ENCODE measurements at regions not wholly inside any gene's neighbourhood (a gene's known extent, or its start where the extent isn't known, plus 50 kb on each side); places are given as distances from the start of the nearest gene placed in this dataset.
A peak's percentile ranks its signal among the peaks of the same experiment; 100 is the strongest.

DNA sequence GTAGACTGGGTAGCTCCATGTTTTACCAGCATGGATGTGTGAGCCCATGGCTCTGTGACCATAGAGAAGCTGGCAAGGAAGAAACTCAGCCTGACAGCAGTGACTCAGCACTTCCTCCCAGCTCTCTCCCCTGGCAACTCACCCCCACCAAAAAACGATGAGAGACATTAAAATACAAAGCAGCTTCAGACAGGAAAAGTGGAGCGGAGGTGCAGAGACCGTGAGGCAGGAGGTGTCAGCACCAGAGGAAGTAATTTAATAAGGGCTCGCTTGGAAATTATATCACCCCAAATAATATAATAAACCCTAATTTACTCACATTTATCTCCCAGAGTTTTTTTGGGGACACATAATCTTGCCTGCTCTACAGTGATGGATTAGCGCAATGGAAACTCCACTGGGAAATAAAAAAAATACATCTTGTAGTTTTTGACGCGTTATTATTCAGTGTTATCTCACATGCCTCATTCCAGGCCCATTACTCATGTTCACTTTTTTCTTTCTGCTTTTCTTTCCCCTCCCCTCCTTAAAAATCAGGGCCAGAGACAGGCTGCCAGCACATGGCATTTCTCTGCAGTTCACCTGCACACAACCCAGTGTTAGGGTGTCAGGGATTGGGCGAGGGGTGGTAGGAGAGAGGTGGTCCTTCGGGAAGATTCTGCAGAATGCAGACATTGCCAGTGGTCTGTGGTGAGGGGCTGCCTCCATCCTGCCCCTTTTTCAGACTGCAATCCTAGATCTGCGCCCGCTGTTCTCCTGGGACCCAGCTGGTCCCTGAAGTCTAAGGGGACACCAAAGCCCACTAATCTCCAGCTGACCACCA lies 170.8 kb downstream of the BUD13 start:
- H3K4me3 ChIP-seq, result no peak overlapping the region
- intact Hi-C loops (cut with DNase I), result no loop called here
- TF ChIP-seq, protein P1, sequence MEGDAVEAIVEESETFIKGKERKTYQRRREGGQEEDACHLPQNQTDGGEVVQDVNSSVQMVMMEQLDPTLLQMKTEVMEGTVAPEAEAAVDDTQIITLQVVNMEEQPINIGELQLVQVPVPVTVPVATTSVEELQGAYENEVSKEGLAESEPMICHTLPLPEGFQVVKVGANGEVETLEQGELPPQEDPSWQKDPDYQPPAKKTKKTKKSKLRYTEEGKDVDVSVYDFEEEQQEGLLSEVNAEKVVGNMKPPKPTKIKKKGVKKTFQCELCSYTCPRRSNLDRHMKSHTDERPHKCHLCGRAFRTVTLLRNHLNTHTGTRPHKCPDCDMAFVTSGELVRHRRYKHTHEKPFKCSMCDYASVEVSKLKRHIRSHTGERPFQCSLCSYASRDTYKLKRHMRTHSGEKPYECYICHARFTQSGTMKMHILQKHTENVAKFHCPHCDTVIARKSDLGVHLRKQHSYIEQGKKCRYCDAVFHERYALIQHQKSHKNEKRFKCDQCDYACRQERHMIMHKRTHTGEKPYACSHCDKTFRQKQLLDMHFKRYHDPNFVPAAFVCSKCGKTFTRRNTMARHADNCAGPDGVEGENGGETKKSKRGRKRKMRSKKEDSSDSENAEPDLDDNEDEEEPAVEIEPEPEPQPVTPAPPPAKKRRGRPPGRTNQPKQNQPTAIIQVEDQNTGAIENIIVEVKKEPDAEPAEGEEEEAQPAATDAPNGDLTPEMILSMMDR (IDR thresholded peaks at IDR 0.05), result no peak
- peaks cover 0 to 8% of the 10 kb centered on the region in 2 donors for H3K4me1 ChIP-seq
- H3K36me3 ChIP-seq, result no peaks in the 10 kb centered on the region
- DNase-seq (ENCODE audit: low spot score in 2 of 2), result peak in 1 of 2 donors; percentile 34
- no peaks in the 10 kb centered on the region for H3K9me3 ChIP-seq
- no peak overlapping the region for H3K27ac ChIP-seq
- no peaks in the 10 kb centered on the region for H3K27me3 ChIP-seq

DNA sequence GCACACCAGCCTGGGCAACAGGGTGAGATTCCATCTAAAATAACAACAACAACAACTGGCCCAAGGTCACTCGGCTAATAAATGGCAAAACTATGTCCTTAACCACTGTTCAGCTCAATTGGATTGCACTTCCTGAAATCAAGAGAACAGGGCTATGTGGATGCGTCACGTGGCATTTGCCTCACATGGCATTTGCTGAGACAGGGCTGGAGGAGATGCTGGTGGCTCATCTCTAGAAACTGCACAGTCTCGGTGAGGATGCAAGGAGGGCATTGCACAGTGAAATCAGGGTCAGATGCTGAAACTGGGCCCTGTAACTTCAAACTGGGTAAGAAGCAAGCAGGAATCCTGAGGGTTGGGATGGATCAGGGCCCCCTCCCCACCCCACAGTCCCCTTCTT lies 171.9 kb downstream of the BUD13 start:
- intact Hi-C loops (cut with DNase I), result no loop called here
- Histone ChIP-seq H3K27me3 (no peaks in the 10 kb centered on the region), H3K27ac (no peak overlapping the region), H3K4me3 (no peak overlapping the region), H3K4me1 (peaks cover 0 to 8% of the 10 kb centered on the region in 2 donors), H3K36me3 (no peaks in the 10 kb centered on the region), H3K9me3 (no peaks in the 10 kb centered on the region)
- DNase-seq (ENCODE audit: low spot score in 2 of 2), result peak in 1 of 2 donors; percentile 12
- TF ChIP-seq, protein P1 (IDR thresholded peaks at IDR 0.05), result no peak

DNA sequence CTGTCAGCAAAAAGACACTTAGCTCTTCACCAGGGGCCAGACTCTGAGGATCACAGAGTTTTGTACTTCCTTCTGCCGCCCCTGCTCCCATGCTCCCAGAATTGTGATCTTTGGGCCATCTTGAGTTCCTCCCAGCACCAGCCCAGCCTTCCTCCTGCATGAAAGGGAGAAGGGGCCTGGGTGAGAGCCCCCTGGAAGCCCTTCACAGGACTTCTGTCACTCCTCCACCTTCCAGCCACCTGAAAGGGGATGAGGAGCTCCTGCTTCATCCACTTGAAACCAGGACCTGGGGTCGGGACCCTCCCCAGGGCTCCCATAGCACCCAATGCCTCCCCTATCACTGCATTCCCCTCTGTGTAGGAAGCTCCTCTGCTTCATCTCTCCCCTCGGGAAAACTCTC lies 174.2 kb downstream of the BUD13 start:
- intact Hi-C loops (cut with DNase I), result no loop called here
- no peaks in the 10 kb centered on the region for H3K9me3 ChIP-seq
- H3K36me3 ChIP-seq, result no peaks in the 10 kb centered on the region
- no peak for DNase-seq (ENCODE audit: low spot score in 2 of 2)
- H3K4me3 ChIP-seq, result no peak overlapping the region
- H3K27me3 ChIP-seq, result no peaks in the 10 kb centered on the region
- H3K4me1 ChIP-seq, result peaks cover 0 to 8% of the 10 kb centered on the region in 2 donors
- TF ChIP-seq, protein P1 (IDR thresholded peaks at IDR 0.05), result no peak
- no peak overlapping the region for H3K27ac ChIP-seq

DNA sequence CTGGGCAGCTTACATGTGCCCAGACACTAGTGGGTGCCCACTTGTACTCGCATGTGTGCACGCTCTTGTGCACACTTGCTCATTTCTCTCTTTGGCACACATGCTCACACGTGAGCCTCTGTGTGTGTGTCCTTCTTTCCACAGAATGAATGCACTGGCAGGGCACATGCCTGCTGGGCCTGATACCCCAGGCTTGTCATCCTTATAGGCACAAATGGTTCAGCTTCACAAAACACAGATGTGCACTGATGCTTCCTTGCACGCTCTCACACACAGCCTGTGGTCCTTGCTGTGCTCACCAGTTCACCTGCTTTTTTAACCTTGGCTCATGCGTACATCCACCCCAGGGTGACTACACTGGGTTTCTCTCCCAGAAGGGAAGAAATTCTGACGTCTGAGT lies 174.8 kb downstream of the BUD13 start:
- no peak for DNase-seq (ENCODE audit: low spot score in 2 of 2)
- no peaks in the 10 kb centered on the region for H3K27me3 ChIP-seq
- no peak overlapping the region for H3K27ac ChIP-seq
- H3K4me1 ChIP-seq, result peaks cover 0 to 8% of the 10 kb centered on the region in 2 donors
- intact Hi-C loops (cut with DNase I), result no loop called here
- H3K9me3 ChIP-seq, result no peaks in the 10 kb centered on the region
- TF ChIP-seq, protein P1 (IDR thresholded peaks at IDR 0.05), result no peak
- H3K4me3 ChIP-seq, result no peak overlapping the region
- H3K36me3 ChIP-seq, result no peaks in the 10 kb centered on the region

DNA sequence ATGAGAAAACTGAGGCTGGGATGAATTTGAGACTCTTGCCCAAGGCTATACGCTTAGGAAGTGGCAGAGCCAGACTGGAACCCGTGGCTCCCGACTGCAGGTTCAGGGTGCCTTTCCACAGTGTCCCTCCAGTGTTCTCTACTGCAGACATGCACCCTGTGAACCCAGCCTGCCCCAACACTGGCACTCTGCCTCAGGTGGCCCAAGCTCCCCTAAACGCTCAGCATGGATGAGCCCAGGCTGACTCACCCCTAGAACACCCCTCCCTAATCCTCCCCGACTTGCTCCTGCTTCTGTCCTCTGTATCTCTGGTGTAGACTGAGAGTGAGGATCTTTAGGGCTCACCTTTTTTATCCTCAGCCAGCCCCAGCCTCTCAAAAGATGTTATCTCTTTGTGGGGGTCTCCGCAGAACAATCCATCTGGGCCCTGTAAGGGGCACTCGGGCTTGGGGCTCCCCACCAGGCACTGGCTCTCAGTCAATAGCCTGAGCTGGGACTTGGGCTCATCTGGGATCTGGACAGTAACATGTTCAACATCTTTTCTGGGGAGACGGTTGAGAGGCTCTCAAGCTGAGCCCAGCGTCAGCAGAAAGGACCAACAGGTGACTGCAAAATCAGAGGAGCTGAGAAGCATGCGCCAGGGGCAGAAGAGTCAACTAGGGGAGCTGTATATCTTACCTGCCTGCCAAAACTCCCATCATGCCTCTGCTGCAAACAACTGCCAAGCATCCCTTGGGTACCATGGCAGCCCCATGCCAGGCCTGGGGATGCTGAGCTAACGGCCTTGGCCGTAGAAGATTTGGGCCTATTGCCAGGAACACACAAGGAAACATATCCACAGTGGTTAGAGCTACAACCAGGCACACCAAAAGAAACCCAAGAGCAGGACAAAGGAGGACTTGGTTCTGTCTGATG lies 176.2 kb downstream of the BUD13 start:
- peaks cover 0 to under 1% of the 10 kb centered on the region in 2 donors for H3K4me1 ChIP-seq
- H3K27me3 ChIP-seq, result no peaks in the 10 kb centered on the region
- H3K36me3 ChIP-seq, result no peaks in the 10 kb centered on the region
- H3K27ac ChIP-seq, result no peak overlapping the region
- DNase-seq (ENCODE audit: low spot score in 2 of 2), result no peak
- no peaks in the 10 kb centered on the region for H3K9me3 ChIP-seq
- TF ChIP-seq, protein P1 (IDR thresholded peaks at IDR 0.05), result no peak
- H3K4me3 ChIP-seq, result no peak overlapping the region
- intact Hi-C loops (cut with DNase I), result no loop called here
